ENCODE measurements at regions not wholly inside any gene's neighbourhood (a gene's known extent, or its start where the extent isn't known, plus 50 kb on each side); places are given as distances from the start of the nearest gene placed in this dataset.

GRCh38 chr16:72615856-72616255, 432.1 kb downstream of the ZFHX3 start:
- TF ChIP-seq, protein P1, sequence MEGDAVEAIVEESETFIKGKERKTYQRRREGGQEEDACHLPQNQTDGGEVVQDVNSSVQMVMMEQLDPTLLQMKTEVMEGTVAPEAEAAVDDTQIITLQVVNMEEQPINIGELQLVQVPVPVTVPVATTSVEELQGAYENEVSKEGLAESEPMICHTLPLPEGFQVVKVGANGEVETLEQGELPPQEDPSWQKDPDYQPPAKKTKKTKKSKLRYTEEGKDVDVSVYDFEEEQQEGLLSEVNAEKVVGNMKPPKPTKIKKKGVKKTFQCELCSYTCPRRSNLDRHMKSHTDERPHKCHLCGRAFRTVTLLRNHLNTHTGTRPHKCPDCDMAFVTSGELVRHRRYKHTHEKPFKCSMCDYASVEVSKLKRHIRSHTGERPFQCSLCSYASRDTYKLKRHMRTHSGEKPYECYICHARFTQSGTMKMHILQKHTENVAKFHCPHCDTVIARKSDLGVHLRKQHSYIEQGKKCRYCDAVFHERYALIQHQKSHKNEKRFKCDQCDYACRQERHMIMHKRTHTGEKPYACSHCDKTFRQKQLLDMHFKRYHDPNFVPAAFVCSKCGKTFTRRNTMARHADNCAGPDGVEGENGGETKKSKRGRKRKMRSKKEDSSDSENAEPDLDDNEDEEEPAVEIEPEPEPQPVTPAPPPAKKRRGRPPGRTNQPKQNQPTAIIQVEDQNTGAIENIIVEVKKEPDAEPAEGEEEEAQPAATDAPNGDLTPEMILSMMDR (IDR thresholded peaks at IDR 0.05): no peak
- TF ChIP-seq EP300 (IDR thresholded peaks at IDR 0.05) (no peak), POLR2A (IDR thresholded peaks at IDR 0.05) (no peak)
